Keratinocyte (primary cell): ENCODE measurements at regions not wholly inside any gene's neighbourhood (a gene's known extent, or its start where the extent isn't known, plus 50 kb on each side); places are given as distances from the start of the nearest gene placed in this dataset.

Experiments used
- DNase-seq: peaks from one replicate; pipeline ENCODE4 v3.0.0-alpha.2; 2011; ENCODE audit warnings: low read depth, missing footprints, low spot score
- FAIRE-seq: peaks from 2 replicates; lab custom pipeline; 2011; peaks lifted over from hg19 to GRCh38; lab: Jason Lieb, UNC
- H2AFZ ChIP-seq: 2 replicates; pipeline ENCODE4 v1.6.0; 2012; ENCODE audit warnings: low read length, control low read depth, inconsistent platforms; ENCODE audit not compliant: control insufficient read depth
- H3K27ac ChIP-seq: 2 replicates; pipeline ENCODE4 v1.5.1; 2011; ENCODE audit warnings: low read length; ENCODE audit not compliant: control insufficient read depth, insufficient read depth
- H3K27me3 ChIP-seq: 3 replicates; pipeline ENCODE4 v1.6.0; 2011; ENCODE audit warnings: low read length; ENCODE audit not compliant: control insufficient read depth, insufficient read depth; ENCODE audit errors: extremely low read depth
- H3K36me3 ChIP-seq, 2 experiments: 2 replicates in 1 of 2; 3 replicates in 1 of 2; pipeline ENCODE4 v1.5.1; 2011; ENCODE audit warnings: low read length in 2 of 2, mild to moderate bottlenecking in 1 of 2; ENCODE audit not compliant: control insufficient read depth in 2 of 2, insufficient read depth in 2 of 2; ENCODE audit errors: extremely low read depth in 1 of 2
- H3K4me1 ChIP-seq: 3 replicates; pipeline ENCODE4 v1.5.1; 2011; ENCODE audit warnings: low read length; ENCODE audit not compliant: control insufficient read depth, insufficient read depth; ENCODE audit errors: extremely low read depth
- H3K4me2 ChIP-seq: 3 replicates; pipeline ENCODE4 v1.6.0; 2011; ENCODE audit warnings: low read depth, low read length; ENCODE audit not compliant: control insufficient read depth, insufficient read depth; ENCODE audit errors: extremely low read depth
- H3K4me3 ChIP-seq, 3 experiments: fragments of 200-600 bp in 1 of 3; sonication (generic) in 1 of 3; 2 replicates in 2 of 3; 3 replicates in 1 of 3; pipeline ENCODE4 v1.5.1; 2011 to 2016; ENCODE audit warnings: low read length in 3 of 3, mild to moderate bottlenecking in 3 of 3, control low read depth in 2 of 3, inconsistent platforms in 1 of 3, low read depth in 1 of 3, mixed read lengths in 1 of 3, mixed run types in 1 of 3, moderate library complexity in 1 of 3; ENCODE audit not compliant: control insufficient read depth in 2 of 3, insufficient read depth in 2 of 3; ENCODE audit errors: extremely low read depth in 1 of 3
- H3K79me2 ChIP-seq: 2 replicates; pipeline ENCODE4 v1.6.0; 2012; ENCODE audit warnings: low read length; ENCODE audit not compliant: control insufficient read depth, insufficient read depth
- H3K9ac ChIP-seq: 3 replicates; pipeline ENCODE4 v1.6.0; 2011; ENCODE audit warnings: low read length; ENCODE audit not compliant: control insufficient read depth, insufficient read depth; ENCODE audit errors: extremely low read depth
- H3K9me1 ChIP-seq: 3 replicates; pipeline ENCODE4 v1.6.0; 2011; ENCODE audit warnings: low read length; ENCODE audit not compliant: control insufficient read depth, insufficient read depth; ENCODE audit errors: extremely low read depth
- H3K9me3 ChIP-seq: 2 replicates; pipeline ENCODE4 v1.5.1; 2012; ENCODE audit warnings: low read depth, low read length; ENCODE audit not compliant: control insufficient read depth
- H4K20me1 ChIP-seq: 3 replicates; pipeline ENCODE4 v1.6.0; 2011; ENCODE audit warnings: low read length; ENCODE audit not compliant: control insufficient read depth, insufficient read depth; ENCODE audit errors: extremely low read depth
- EZH2 ChIP-seq: IDR thresholded peaks from one replicate; pipeline ENCODE4 v1.6.1; 2012; ENCODE audit warnings: inconsistent platforms, mild to moderate bottlenecking, low read length, moderate library complexity
- dilution Hi-C: fragments of 300-500 bp; cut with MboI; formaldehyde crosslinking; loops from one replicate; pipeline ENCODE4 v1.7.0; 2020; ENCODE audit warnings: low sequenced_read_pairs; ENCODE audit not compliant: extremely low pct_ligation_motif_present
- TF ChIP-seq, protein P1 (sequence below), 3 experiments: IDR thresholded peaks in 1 of 3; conservative IDR thresholded peaks in 1 of 3; optimal IDR thresholded peaks in 1 of 3; 2 replicates in 2 of 3; 3 replicates in 1 of 3; pipeline versions ENCODE3 to v1.5.1; 2011; ENCODE audit warnings: low read length in 3 of 3, mild to moderate bottlenecking in 3 of 3, moderate library complexity in 2 of 3, control low read depth in 1 of 3, inconsistent platforms in 1 of 3; ENCODE audit not compliant: insufficient read depth in 2 of 3; ENCODE audit errors: extremely low read depth in 1 of 3

DNA sequence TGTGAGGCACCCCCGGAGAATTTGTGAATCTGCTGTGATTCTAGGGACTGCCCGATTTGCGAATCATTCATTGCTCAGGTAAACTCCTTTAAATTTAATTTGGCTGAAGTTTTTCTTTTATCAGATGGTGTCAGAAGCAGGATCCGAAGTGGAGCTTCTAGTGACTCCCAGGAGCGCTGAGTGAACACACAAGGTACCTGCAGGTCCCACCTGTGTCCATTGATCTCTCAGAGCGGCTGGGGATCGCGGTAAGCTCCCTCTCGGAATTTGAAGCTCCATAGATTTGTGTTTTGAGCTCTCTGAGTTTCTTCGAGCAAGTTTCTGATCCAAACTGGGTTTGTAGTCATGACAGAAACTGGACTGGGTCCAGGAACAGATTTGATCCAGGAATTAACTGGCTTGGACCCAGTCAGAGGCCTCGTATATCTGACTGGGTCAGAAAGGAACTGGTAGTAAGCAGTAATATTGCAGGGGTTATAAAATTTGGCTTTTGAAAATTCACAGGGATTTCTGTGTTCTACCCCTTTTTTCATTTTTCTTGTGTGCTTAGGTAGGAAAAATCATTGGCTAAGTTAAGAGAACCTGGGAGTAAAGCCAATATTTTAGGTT, 56.2 kb upstream of the EDEM3 start:
- no peak overlapping the region for H3K27ac ChIP-seq
- no peaks in the 10 kb centered on the region for H3K4me1 ChIP-seq
- no peaks in the 10 kb centered on the region for H3K36me3 ChIP-seq
- no peaks in the 10 kb centered on the region for H3K9me1 ChIP-seq
- no peaks in the 10 kb centered on the region for H3K27me3 ChIP-seq
- H4K20me1 ChIP-seq, result no peaks in the 10 kb centered on the region
- H3K4me3 ChIP-seq, result no peak overlapping the region
- dilution Hi-C loops, result no loop called here
- no peak for TF ChIP-seq EZH2
- TF ChIP-seq, protein P1, sequence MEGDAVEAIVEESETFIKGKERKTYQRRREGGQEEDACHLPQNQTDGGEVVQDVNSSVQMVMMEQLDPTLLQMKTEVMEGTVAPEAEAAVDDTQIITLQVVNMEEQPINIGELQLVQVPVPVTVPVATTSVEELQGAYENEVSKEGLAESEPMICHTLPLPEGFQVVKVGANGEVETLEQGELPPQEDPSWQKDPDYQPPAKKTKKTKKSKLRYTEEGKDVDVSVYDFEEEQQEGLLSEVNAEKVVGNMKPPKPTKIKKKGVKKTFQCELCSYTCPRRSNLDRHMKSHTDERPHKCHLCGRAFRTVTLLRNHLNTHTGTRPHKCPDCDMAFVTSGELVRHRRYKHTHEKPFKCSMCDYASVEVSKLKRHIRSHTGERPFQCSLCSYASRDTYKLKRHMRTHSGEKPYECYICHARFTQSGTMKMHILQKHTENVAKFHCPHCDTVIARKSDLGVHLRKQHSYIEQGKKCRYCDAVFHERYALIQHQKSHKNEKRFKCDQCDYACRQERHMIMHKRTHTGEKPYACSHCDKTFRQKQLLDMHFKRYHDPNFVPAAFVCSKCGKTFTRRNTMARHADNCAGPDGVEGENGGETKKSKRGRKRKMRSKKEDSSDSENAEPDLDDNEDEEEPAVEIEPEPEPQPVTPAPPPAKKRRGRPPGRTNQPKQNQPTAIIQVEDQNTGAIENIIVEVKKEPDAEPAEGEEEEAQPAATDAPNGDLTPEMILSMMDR (optimal IDR thresholded peaks at IDR 0.05 in 1 of 3, IDR thresholded peaks at IDR 0.05 in 1 of 3, conservative IDR thresholded peaks at IDR 0.05 in 1 of 3; ENCODE audit: extremely low read depth in 1 of 3, insufficient read depth in 2 of 3, low read length in 3 of 3), result no peak
- no peak overlapping the region for H3K4me2 ChIP-seq
- FAIRE-seq (no peak), DNase-seq (no peak)
- peaks cover 5% of the 10 kb centered on the region for H3K9me3 ChIP-seq
- no peak overlapping the region for H3K9ac ChIP-seq
- no peaks in the 10 kb centered on the region for H3K79me2 ChIP-seq
- H2AFZ ChIP-seq, result no peak overlapping the region

DNA sequence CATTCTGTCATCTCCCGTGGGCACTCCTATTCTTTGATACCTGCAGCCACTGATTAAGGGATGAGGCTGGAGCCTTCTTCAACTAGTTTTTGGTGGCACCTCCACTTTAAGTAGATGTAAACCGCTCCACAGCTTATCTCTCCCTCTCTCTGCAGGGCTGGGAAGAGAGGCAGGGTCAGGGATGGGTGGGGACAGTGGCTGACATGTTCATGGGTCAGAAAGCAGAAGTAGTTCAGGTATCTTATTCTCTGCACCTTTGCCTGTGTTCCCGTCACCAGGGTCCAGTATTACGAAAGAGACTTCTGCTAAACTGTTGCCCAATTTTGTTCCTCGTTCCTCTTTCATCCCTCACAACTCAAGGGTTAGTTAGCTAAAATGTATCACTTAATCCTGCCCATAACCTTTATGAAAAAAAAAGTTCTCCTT, 51.7 kb upstream of the EDEM3 start:
- Histone ChIP-seq H3K4me3 (no peak overlapping the region), H2AFZ (no peak overlapping the region), H3K4me2 (no peak overlapping the region), H3K9me3 (no peaks in the 10 kb centered on the region), H3K36me3 (peaks cover 0 to 2% of the 10 kb centered on the region in 2 experiments), H3K9me1 (no peaks in the 10 kb centered on the region), H3K79me2 (no peaks in the 10 kb centered on the region), H3K4me1 (no peaks in the 10 kb centered on the region), H3K9ac (no peak overlapping the region), H3K27ac (no peak overlapping the region), H3K27me3 (no peaks in the 10 kb centered on the region), H4K20me1 (no peaks in the 10 kb centered on the region)
- TF ChIP-seq EZH2, result no peak
- TF ChIP-seq, protein P1 (optimal IDR thresholded peaks at IDR 0.05 in 1 of 3, IDR thresholded peaks at IDR 0.05 in 1 of 3, conservative IDR thresholded peaks at IDR 0.05 in 1 of 3; ENCODE audit: extremely low read depth in 1 of 3, insufficient read depth in 2 of 3, low read length in 3 of 3), result no peak
- dilution Hi-C loops, result no loop called here
- no peak for DNase-seq
- no peak for FAIRE-seq
